ENCODE measurements at regions not wholly inside any gene's neighbourhood (a gene's known extent, or its start where the extent isn't known, plus 50 kb on each side); places are given as distances from the start of the nearest gene placed in this dataset.

GRCh38 chr9:71323357-71323756, 201.9 kb upstream of the TRPM3 start:
- TF ChIP-seq CTCF (IDR thresholded peaks at IDR 0.05; ENCODE audit: low read depth, low read length) (no peak), POLR2A (IDR thresholded peaks at IDR 0.05; ENCODE audit: extremely low read depth, insufficient read length) (no peak), MAX (IDR thresholded peaks at IDR 0.05; ENCODE audit: low read depth, low read length) (no peak)

Data from NB4 (cell line).